GM18519 (cell line): ENCODE measurements at regions not wholly inside any gene's neighbourhood (a gene's known extent, or its start where the extent isn't known, plus 50 kb on each side); places are given as distances from the start of the nearest gene placed in this dataset.
"Not testable (repeated sequence)": the region's sequence is repeated elsewhere in the genome, so short reads cannot be mapped to it uniquely, and the experiment has no call there.

Experiments
- ATAC-seq: cut with Tn5 transposase; IDR thresholded peaks from one replicate; pipeline ENCODE4 v1.9.1; 2021; ENCODE audit warnings: mild to moderate bottlenecking, moderate library complexity; ENCODE audit not compliant: unreplicated experiment, low FRiP score

DNA sequence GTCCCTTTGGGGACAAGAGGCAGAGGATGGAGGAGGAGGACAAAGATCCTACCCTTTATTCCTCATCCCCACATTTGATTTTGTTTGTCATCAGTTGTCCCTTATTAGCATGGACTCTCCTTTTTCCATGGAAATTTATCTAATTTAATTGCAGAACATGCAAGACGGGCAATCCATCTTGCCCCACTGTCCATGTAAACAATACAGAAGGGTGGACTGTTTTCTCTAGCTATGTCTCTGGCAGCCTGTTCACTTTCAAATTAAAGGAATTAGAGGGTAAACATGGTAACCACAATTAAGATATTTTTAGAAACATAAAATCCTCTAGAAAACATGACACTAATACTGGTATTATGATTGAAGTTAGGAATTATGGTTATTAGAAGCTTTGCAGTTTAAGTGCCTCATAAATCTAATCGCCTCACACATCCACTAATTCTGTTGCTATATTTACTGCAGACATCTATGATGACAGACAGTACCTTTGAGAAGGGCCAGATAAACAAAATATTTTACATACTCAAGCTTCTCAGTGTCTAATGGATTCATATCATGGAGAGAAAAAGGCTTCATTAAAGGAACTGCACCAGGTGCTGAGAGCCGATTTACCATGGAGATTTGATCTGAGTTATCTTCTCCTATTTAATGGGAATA, 215.5 kb downstream of the LNPK start:
- no peak for ATAC-seq

DNA sequence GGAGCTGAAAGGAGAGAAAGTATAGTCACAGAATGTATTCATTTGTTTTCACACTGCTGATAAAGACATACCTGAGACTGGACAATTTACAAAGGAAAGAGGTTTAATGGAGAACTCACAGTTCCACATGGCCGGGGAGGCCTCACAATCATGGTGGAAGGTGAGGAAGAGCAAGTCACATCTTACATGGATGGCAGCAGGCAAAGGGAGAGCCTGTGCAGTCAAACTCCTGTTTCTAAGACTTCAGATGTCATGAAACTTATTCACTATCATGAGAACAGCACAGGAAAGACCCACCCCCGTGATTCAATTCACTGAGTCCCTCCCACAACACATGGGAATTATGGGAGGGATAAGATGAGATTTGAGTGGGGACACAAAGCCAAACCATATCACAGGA, 224.7 kb downstream of the LNPK start:
- ATAC-seq, result not testable (repeated sequence)

DNA sequence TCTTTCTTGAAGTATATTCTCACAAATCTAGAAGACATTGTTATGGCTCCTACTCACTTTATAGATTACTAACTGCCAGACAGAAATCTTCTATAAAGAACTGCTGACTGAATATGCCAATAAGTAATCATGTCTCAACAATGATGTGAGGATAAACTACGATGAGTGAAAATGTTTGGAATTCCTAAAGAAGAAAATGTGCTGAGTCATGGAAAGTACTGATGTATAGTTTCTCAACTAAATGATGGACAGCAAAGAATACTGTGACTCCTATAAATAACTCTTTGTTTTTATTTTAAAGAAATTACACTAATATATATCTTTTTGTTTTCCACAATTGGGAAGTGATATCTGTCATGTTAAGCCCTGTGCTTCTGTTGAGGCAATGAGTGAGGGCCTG, 232.9 kb downstream of the LNPK start:
- ATAC-seq, result no peak

DNA sequence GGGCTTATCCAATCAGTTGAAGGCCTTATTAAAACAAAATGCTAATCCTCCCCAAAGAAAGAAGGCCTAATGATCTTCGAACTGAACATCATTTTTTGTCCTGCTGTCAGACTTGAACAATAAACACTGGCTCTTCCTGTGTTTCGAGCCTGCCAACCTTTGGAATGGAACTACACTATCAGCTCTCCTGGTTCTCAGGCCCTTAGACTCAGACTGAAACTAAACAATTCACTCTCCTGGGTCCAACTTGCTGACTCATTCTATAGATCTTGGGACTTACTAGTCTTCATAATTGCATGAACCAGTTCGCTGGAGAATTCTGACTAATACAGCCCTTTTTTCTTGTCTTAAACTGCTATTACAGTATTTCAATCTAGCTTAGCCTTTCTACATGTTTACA, 235.2 kb downstream of the LNPK start:
- no peak for ATAC-seq

DNA sequence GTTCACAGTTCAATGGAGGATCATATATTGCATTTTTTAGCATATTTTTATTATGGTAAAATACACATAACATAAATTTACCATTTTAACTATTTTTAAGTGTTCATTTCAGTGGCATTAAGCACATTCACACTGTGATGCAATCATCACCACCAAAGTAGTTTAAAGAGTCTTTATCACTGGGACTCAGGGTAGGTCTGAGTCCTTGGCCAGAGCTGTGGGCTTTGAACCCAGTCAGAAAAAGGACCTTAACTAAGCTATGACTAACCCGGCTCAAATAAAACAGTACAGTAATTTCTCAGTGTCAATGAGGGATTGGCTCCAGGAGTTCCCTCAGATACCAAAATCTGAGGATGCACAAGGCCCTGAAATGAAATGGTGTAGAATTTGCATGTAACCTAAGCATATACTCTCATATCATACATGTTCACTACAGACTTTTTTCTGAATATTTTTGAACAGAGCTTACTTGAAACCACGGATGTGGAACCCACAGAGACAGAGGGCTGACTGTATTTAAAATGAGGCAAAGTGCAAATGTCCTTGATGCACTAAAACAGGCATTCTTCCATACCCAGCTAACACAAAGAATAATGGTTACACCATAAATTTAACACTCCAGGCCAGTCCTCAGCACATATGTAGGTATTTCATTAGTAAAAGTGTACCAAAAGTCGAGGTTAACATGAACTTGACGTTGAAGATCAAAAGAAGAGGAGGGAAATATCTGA, 246.2 kb downstream of the LNPK start:
- no peak for ATAC-seq

DNA sequence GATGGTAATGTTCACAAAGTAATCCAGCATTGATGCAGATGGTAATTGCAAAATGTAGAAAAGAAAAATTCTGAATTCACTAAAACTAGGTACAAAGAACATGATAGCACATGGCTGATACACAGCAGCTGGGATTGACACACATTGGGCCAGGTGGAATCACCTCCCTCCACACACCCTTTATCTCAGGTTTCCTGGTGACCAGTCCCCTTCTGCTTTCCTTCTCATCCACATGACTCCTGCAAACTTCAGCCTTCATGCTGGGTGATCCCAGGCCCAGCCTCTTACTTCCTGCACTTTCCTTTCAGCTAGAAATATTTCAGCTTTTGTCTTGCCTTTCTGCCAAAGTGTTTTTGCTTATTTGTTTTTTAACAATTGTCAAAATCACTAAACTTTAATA, 246.9 kb downstream of the LNPK start:
- no peak for ATAC-seq

DNA sequence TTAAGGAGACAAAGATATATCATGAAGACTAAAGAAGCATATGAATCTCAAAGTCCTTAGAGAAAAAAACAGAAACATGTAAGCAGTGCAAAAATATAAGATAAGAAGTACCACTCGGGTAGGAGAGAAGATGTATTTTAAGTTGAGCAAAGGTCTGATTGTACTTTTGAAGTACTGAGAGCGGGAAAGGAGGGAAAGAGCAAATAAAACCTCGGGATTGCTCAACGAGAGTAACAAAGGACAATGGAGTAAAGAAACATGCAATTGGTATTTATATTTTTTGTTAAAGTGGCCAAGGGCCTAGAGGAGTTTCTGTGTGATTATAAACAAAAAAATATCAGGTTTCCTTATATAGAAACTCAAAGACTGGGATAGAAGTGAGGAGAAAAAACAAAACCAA, 251.9 kb downstream of the LNPK start:
- ATAC-seq, result no peak

DNA sequence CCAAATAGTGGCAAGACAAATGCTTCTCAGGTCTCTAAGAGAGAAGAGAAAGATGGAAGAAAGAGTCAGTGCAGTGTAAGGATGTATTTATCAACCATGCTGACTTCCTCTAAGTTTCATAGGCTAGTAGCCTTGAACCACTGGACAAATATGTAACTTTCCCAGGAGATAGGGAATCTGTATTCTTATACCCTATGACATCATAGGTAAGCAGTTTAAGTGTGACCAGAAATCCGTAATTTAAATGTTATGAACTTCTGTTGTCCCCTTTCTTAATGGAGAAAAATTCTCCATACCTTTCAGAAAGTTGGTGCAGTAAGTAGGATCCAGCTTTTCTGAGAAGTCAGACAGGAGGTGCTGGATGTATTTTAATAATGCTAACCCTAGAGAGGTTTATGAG, 256.2 kb downstream of the LNPK start:
- no peak for ATAC-seq

DNA sequence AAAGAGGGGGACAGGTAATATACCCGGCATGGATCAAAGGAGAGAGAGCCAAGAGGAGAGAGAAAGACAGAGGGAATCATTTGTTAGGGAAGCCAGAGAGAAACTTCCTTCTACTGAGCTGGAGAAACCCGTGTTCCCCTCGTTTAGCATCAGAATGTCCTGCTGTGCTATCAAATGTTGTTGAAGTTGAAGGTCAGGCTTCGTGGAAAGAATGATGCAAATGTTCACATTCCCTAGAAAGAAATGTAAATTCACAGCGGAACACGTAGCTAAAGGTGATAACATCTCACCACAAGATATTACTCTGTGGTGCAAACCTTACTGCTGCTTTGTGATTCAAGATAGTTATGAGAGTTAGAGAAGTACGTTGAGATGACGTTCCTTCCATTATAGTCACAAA, 258.1 kb downstream of the LNPK start:
- no peak for ATAC-seq

DNA sequence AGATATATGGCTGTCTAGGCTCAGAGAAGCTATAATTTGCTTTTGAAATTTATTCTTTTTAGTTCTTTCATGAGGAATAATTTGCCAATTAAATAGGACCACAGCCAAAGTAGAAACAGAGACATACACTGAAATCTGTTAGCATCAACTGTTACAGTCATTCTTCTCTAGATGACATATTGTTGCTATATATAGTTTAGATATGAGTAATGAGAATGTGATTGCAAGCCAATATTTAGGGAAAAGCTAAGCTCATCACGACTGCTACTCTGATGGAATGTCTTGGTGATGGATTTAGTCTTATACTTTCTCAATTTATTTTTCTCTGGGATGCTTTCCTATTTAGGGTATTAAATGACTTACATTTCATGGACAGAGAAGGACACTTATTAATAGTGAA, 259.1 kb downstream of the LNPK start:
- ATAC-seq, result no peak

DNA sequence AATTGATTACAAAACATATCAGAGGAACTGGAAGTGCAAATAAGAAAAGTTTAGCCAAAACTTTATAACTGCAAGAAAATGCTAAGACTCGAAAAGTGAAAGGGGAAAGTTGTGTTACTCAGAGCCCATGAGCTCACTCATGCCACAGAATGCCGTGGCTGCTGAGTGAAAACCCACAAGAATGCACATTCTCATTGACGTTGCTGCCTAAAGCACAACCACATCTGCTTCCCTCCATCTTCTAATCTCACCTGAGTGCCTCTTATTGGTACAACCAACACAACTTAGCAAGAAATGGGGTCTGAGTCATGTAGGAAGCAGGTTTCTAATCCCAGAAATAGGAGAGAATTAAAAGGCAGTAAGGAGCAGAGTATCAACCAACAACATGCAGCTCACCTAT, 259.7 kb downstream of the LNPK start:
- ATAC-seq, result no peak

DNA sequence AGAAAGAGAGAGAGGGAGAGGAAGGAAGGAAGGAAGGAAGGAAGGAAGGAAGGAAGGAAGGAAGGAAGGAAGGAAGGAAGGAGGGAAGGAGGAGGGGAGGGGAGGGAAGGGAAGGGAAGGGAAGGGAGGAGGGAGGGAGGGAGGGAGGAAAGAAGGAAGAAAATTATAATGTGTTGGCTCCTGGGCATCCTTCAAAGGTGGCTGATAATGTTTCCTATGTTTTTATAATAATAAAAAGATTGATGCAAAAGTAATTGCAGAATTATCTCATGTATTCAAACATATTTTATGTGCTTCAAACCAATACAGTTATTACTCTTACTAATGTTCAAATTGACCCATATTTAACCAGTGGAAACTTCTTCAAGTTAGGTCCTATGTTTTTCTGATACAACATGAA, 260.9 kb downstream of the LNPK start:
- ATAC-seq, result no peak

DNA sequence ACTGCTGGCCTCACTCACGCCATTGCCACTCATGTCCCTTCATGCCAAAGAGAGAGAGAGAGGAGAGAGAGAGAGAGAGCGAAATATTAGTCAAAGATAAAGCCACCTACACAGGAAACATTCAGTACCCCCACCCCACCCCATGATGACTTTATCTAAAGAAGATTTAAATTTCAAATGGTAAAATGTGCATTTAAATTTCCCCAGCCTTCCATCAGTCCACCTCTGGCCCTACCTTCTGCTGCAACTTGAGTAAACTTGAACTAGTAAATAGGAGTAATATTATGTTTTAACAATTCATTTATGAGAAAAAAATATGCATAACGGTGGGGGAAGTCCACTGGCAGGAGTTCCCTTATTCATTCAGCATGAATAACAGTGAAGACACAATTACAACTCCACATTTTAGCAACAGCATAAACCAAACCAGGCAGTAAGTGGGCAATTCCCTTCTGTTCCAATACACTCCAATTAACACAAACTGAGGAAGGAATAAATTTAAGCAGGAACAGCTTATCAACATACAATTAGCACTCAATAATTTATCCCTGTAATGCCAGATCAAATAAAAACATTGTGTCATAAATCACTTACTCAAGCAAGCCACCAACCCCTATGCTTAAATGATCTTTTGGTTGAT, 264.2 kb downstream of the LNPK start:
- no peak for ATAC-seq

DNA sequence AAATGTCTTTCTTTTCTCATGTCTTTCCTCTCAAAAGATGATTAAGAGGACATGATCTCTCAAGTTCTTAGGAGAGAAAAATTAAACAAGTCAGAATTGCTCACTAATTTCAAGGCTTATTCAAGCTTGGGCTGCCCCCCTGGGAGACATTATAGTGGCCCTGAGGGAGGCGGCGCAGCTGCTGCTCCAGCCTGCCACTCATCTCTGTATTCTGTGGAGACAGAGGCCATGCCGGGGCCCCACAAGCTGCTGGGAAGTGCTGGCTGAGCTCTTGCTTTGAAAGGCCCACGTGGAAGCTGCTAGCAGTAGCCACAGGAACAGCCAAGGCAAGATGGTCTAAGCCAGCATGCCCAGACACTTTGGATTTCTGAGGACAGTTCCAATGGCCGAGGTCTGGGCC, 267.4 kb downstream of the LNPK start:
- ATAC-seq, result no peak

DNA sequence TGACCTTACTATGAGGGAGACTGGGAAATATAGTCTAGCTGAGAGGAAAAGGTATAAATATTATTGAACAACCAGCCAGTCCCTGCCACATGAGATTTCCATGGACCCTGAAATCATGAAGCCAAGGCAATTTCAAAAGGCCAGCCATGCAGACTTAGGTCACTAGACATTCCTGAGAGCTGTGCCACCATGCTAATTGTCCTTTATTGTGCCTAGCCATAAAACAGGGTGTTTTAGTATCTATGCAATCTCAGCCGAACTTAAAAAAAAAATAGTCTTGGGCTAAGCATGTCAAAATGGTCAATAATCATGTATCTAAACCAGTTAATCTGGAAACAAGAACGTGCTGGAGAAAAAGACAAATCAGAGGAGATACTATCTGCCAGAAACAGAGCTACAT, 269.5 kb downstream of the LNPK start:
- no peak for ATAC-seq

DNA sequence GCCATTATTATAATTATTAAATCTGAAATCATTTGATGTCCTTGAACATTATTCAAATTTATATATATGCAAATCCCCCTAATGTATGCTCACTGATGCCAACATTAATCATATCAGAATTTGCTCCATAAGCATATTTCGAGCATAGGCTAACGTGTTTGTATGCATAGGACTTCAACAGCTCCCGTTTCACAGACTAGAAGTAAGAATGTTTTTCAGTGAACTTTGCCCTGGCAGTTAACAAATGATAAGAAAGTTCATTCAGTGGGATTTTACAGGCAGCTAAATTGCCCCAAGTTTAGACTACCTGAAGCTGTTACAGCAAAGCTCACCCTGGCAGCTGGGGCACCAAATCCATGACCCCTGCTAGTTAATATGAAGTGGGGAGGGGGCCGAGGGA, 272.0 kb downstream of the LNPK start:
- no peak for ATAC-seq

DNA sequence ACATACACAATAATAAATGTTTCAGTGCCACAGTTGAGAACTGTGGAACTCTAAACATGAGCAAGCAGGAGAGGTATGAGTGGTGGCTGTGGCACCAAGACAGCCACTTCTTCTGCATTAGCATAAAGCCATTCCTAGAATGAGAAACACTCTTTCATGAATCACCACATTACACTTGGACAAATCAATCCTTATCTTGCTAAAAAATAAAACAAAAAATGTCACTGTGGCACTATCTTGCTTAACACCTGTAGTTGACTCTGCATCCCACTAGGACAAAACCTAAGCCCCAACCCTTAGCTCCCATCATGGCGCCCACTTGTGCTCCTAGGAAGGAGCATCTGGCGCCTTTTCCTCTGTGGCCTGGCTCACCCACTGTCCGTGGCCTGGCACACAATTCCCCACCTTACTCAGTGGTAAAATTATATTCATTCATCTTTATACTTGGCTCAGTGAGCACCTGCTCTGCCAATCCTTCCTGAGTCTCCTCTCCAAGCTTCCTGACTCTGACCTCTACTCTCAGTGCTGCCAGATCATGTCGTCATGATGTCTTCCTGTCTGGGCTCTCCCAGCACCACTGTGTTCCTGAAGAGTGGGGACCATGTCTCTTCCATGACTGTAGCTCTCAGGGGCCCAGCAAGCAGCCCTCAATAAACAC, 272.9 kb downstream of the LNPK start:
- no peak for ATAC-seq

DNA sequence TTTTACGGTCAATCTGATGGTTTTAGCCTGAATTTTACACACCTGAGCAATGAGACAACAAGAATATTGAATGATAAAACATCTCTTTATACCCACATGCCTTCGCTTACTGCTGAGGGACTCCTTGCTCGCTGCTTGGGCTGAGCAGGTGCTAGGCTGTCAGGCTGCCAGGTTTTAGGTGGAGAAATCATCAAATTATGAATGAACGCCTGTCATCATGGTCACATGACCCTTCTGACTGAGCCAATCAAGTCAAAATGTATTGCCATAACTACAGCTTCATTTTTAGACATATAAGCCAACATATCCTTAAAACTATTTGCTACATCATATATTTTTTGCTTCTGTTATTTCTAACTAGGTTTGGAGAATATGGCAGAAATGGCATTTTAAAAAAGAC, 274.0 kb downstream of the LNPK start:
- no peak for ATAC-seq

DNA sequence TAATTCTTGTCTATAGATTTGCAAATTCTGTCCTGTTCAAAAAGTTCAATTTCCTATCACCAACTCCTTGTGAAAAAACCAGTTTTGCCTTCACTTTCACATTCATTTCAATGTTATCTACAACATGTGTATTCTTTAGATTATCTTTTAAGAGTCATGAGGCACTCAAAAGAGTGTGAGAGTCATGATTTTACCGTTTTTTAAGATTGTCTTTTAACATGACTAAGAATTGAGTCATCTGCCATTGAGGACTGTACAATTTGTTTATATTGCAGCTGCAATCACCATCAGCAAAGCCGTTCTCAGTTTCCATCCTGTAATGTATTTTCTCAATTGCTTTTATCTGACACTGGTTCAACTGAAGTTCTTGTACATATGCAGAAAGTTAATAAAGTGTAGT, 275.8 kb downstream of the LNPK start:
- no peak for ATAC-seq

DNA sequence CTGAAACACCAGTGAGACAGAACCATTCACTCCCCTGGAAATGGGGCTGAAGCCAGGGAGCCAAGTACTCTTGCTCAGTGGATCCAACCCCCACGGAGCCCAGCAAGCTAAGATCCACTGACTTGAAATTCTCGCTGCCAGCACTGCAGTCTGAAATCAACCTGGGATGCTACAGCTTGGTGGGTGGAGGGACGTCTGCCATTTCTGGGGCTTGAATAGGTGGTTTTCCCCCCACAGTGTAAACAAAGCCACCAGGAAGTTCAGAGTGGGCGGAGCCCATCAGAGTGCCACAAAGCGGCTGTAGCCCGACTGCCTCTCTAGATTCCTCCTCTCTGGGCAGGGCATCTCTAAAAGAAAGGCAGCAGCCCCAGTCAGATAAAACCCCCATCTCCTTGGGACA, 292.8 kb downstream of the LNPK start:
- ATAC-seq, result no peak

DNA sequence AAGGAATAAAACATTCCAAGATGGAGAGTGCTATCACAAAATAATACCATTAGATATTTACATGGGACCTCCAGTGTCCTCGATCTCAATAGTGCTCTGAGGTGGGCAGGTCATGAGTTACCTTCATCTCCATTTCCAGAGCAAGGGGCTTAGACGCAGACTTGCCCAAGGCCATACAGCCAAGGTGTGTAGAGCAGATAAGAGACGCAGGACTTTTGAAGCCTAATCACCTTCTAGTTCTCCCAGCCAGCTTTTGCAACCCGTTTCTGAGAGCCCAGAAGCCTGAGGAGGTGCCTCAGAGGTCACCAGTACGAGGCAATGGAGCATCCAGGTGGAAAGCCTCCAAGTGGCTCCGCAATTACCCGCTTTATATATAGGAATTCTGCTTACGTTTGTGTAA, 294.7 kb downstream of the LNPK start:
- no peak for ATAC-seq

DNA sequence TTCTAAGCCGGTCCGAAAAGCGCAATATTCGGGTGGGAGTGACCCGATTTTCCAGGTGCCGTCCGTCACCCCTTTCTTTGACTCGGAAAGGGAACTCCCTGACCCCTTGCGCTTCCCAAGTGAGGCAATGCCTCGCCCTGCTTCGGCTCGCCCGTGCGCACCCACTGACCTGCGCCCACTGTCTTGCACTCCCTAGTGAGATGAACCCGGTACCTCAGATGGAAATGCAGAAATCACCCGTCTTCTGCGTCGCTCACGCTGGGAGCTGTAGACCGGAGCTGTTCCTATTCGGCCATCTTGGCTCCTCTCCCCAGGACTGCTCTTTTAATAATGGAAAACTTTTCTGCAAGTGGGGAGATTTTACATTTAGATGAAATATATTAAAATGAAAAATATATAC, 297.5 kb downstream of the LNPK start:
- ATAC-seq, result not testable (repeated sequence)
